ENCODE measurements at regions not wholly inside any gene's neighbourhood (a gene's known extent, or its start where the extent isn't known, plus 50 kb on each side); places are given as distances from the start of the nearest gene placed in this dataset.

DNA sequence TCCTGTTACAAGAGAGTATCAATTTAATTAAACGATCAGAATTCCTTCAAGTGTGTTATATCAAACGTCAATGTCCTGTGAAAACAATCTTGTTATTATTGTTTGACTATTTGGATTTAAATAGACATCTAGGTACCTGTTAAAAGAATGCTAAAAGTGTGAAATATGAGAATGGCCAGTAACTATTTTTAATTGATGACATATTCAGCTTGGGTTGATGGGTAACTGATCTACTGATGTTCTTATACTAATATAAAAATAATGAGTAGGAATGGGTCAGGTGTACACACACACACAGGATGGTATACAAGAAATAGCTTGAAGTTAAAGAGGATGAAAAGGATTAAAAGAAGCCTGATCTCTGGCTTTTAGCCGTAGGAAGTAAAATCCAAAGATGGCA, 146.0 kb downstream of the SLC38A4 start:
- H3F3A ChIP-seq (ENCODE audit: insufficient read depth, low read length) = no peaks in the 10 kb centered on the region
- H3K9me2 ChIP-seq (ENCODE audit: low read depth, low read length) = no peaks in the 10 kb centered on the region
- H3K27me3 ChIP-seq (ENCODE audit: insufficient read depth, low read length) = no peaks in the 10 kb centered on the region
- H3K27ac ChIP-seq (ENCODE audit: low read depth, low read length, poor library complexity, severe bottlenecking) = no peak overlapping the region
- no peaks in the 10 kb centered on the region for H3K79me2 ChIP-seq (ENCODE audit: insufficient read depth, low read length)
- no peaks in the 10 kb centered on the region for H4K20me1 ChIP-seq (ENCODE audit: insufficient read depth, low read length)
- H3K4me3 ChIP-seq (ENCODE audit: low read depth, low read length, poor library complexity, severe bottlenecking) = no peak overlapping the region
- H3K9ac ChIP-seq (ENCODE audit: low read length) = no peak overlapping the region
- H3K4me1 ChIP-seq (ENCODE audit: insufficient read depth, low read length, severe bottlenecking) = no peaks in the 10 kb centered on the region
- H3K4me2 ChIP-seq (ENCODE audit: low read length) = no peak overlapping the region
- no peaks in the 10 kb centered on the region for H3K9me3 ChIP-seq (ENCODE audit: low read length)
- H2AFZ ChIP-seq (ENCODE audit: low read length) = no peak overlapping the region
- no peaks in the 10 kb centered on the region for H3K36me3 ChIP-seq (ENCODE audit: insufficient read depth, low read length)
- no peak for TF ChIP-seq EZH2 (IDR thresholded peaks at IDR 0.05; ENCODE audit: borderline replicate concordance, low read length)
- TF ChIP-seq CTCF (IDR thresholded peaks at IDR 0.05; ENCODE audit: low read length) = no peak

DNA sequence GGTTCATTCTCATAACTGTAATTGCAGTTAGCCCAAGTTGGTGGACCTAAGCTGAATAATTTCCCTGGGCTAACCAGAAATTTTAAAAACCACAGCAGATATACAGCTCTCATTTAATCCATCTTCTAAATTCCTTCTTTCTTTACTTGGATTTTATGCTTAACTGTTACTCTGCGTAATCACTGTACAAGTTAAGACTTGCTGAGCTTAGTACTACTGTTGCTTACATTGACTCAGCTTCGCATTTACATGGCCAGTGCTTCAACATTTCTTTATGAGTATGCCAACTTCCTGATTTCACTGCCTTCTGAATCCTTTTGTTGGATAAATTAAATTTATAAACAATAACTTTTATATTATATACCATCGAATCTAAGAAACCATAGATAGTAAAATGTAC, 147.4 kb downstream of the SLC38A4 start:
- no peak overlapping the region for H3K4me2 ChIP-seq (ENCODE audit: low read length)
- TF ChIP-seq CTCF (IDR thresholded peaks at IDR 0.05; ENCODE audit: low read length) = no peak
- TF ChIP-seq EZH2 (IDR thresholded peaks at IDR 0.05; ENCODE audit: borderline replicate concordance, low read length) = no peak
- H3K27me3 ChIP-seq (ENCODE audit: insufficient read depth, low read length) = no peaks in the 10 kb centered on the region
- H3K79me2 ChIP-seq (ENCODE audit: insufficient read depth, low read length) = no peaks in the 10 kb centered on the region
- H3K9me3 ChIP-seq (ENCODE audit: low read length) = no peaks in the 10 kb centered on the region
- H3F3A ChIP-seq (ENCODE audit: insufficient read depth, low read length) = no peaks in the 10 kb centered on the region
- no peaks in the 10 kb centered on the region for H4K20me1 ChIP-seq (ENCODE audit: insufficient read depth, low read length)
- no peaks in the 10 kb centered on the region for H3K4me1 ChIP-seq (ENCODE audit: insufficient read depth, low read length, severe bottlenecking)
- H3K27ac ChIP-seq (ENCODE audit: low read depth, low read length, poor library complexity, severe bottlenecking) = no peak overlapping the region
- H3K4me3 ChIP-seq (ENCODE audit: low read depth, low read length, poor library complexity, severe bottlenecking) = no peak overlapping the region
- no peaks in the 10 kb centered on the region for H3K9me2 ChIP-seq (ENCODE audit: low read depth, low read length)
- H2AFZ ChIP-seq (ENCODE audit: low read length) = no peak overlapping the region
- H3K36me3 ChIP-seq (ENCODE audit: insufficient read depth, low read length) = no peaks in the 10 kb centered on the region
- H3K9ac ChIP-seq (ENCODE audit: low read length) = no peak overlapping the region

GRCh38 chr12:46677749-46678148, 148.0 kb downstream of the SLC38A4 start:
- no peaks in the 10 kb centered on the region for H3K27me3 ChIP-seq (ENCODE audit: insufficient read depth, low read length)
- H3K4me1 ChIP-seq (ENCODE audit: insufficient read depth, low read length, severe bottlenecking) = no peaks in the 10 kb centered on the region
- no peak overlapping the region for H3K27ac ChIP-seq (ENCODE audit: low read depth, low read length, poor library complexity, severe bottlenecking)
- H3K9me3 ChIP-seq (ENCODE audit: low read length) = no peaks in the 10 kb centered on the region
- TF ChIP-seq CTCF (IDR thresholded peaks at IDR 0.05; ENCODE audit: low read length) (no peak), EZH2 (IDR thresholded peaks at IDR 0.05; ENCODE audit: borderline replicate concordance, low read length) (no peak)
- no peaks in the 10 kb centered on the region for H3K36me3 ChIP-seq (ENCODE audit: insufficient read depth, low read length)
- H4K20me1 ChIP-seq (ENCODE audit: insufficient read depth, low read length) = no peaks in the 10 kb centered on the region
- H3K9ac ChIP-seq (ENCODE audit: low read length) = no peak overlapping the region
- H3K79me2 ChIP-seq (ENCODE audit: insufficient read depth, low read length) = no peaks in the 10 kb centered on the region
- no peaks in the 10 kb centered on the region for H3F3A ChIP-seq (ENCODE audit: insufficient read depth, low read length)
- H3K4me2 ChIP-seq (ENCODE audit: low read length) = no peak overlapping the region
- H2AFZ ChIP-seq (ENCODE audit: low read length) = no peak overlapping the region
- no peak overlapping the region for H3K4me3 ChIP-seq (ENCODE audit: low read depth, low read length, poor library complexity, severe bottlenecking)
- no peaks in the 10 kb centered on the region for H3K9me2 ChIP-seq (ENCODE audit: low read depth, low read length)
